SK-N-SH treated with all-trans-retinoic acid at 6 μM for 48 hours (cell line): ENCODE measurements at regions not wholly inside any gene's neighbourhood (a gene's known extent, or its start where the extent isn't known, plus 50 kb on each side); places are given as distances from the start of the nearest gene placed in this dataset.

Experiments
- ARNTL ChIP-seq: fragments of 450-650 bp; formaldehyde crosslinking; IDR thresholded peaks from 2 replicates; pipeline ENCODE4 v1.5.0; 2020; ENCODE audit warnings: low read depth, mild to moderate bottlenecking, moderate library complexity, borderline replicate concordance
- CREB5 ChIP-seq: fragments of 250-450 bp; sonication (Bioruptor Pico); IDR thresholded peaks from 2 replicates; pipeline ENCODE4 v1.5.1; 2020; ENCODE audit warnings: low read depth, mild to moderate bottlenecking, moderate library complexity
- CSDC2 ChIP-seq: fragments of 250-450 bp; sonication (Bioruptor Pico); IDR thresholded peaks from 2 replicates; pipeline ENCODE4 v1.5.0; 2020; ENCODE audit warnings: mild to moderate bottlenecking, moderate library complexity
- PPARA ChIP-seq: fragments of 250-450 bp; sonication (Bioruptor Pico); IDR thresholded peaks from 2 replicates; pipeline ENCODE4 v1.5.0; 2020; ENCODE audit warnings: mild to moderate bottlenecking, borderline replicate concordance
- RARB ChIP-seq: fragments of 250-450 bp; sonication (Bioruptor Pico); IDR thresholded peaks from 2 replicates; pipeline ENCODE4 v1.8.0; 2021; ENCODE audit warnings: mild to moderate bottlenecking, moderate library complexity
- SNAI2 ChIP-seq: fragments of 250-450 bp; sonication (Bioruptor Pico); IDR thresholded peaks from 2 replicates; pipeline ENCODE4 v1.5.0; 2020; ENCODE audit warnings: mild to moderate bottlenecking, moderate library complexity
- TSHZ2 ChIP-seq: fragments of 250-450 bp; sonication (Bioruptor Pico); IDR thresholded peaks from 2 replicates; pipeline ENCODE4 v1.5.0; 2020; ENCODE audit warnings: mild to moderate bottlenecking, moderate library complexity
- ZFP3 ChIP-seq: fragments of 250-450 bp; sonication (Bioruptor Pico); IDR thresholded peaks from 2 replicates; pipeline ENCODE4 v1.5.0; 2020; ENCODE audit warnings: mild to moderate bottlenecking, moderate library complexity
- ZFP30 ChIP-seq: fragments of 450-650 bp; formaldehyde crosslinking; IDR thresholded peaks from 2 replicates; pipeline ENCODE4 v1.5.0; 2022; ENCODE audit warnings: mild to moderate bottlenecking, moderate library complexity
- ZNF565 ChIP-seq: fragments of 450-650 bp; formaldehyde crosslinking; conservative IDR thresholded peaks from 2 replicates; pipeline ENCODE4 v1.5.0; 2020; ENCODE audit warnings: low read depth, mild to moderate bottlenecking, moderate library complexity
- ZNF70 ChIP-seq: fragments of 450-650 bp; formaldehyde crosslinking; IDR thresholded peaks from 2 replicates; pipeline ENCODE4 v1.5.0; 2020; ENCODE audit warnings: mild to moderate bottlenecking, moderate library complexity

GRCh38 chr4:188432328-188432727, 293.1 kb downstream of the TRIML1 start:
- TF ChIP-seq CREB5 (CRISPR knock-in tag) (no peak), ZFP30 (CRISPR knock-in tag) (no peak), CSDC2 (CRISPR knock-in tag) (no peak), SNAI2 (CRISPR knock-in tag) (no peak), ZNF565 (CRISPR knock-in tag) (no peak), ARNTL (no peak), PPARA (no peak), ZFP3 (CRISPR knock-in tag) (no peak), ZNF70 (CRISPR knock-in tag) (no peak), RARB (CRISPR knock-in tag) (no peak), TSHZ2 (CRISPR knock-in tag) (no peak)
